IMR-90 (cell line): ENCODE measurements at regions not wholly inside any gene's neighbourhood (a gene's known extent, or its start where the extent isn't known, plus 50 kb on each side); places are given as distances from the start of the nearest gene placed in this dataset.

ENCODE experiments used
- ATAC-seq: fragments of 200-7000 bp; cut with Tn5 transposase; 2 replicates; pipeline ENCODE4 v1.9.1; 2020; ENCODE audit warnings: low read depth, mild to moderate bottlenecking, moderate library complexity
- BruUV-seq: library from RNA; stranded (reverse); fragments of 400-500 nt; replicated peaks from 2 replicates; lab custom pipeline; 2021; lab: Mats Ljungman, UMichigan
- CTCF ChIA-PET: fragments of 300-600 bp; formaldehyde crosslinking; extraction: SDS; loops from one replicate; lab custom pipeline; 2021; ENCODE audit warnings: antibody characterized with exemption; lab: Yijun Ruan, JAX
- POLR2A ChIA-PET: fragments of 300-600 bp; sonication (Branson Sonifier 250); formaldehyde crosslinking; loops from one replicate; lab custom pipeline; 2022; ENCODE audit warnings: antibody characterized with exemption; ENCODE audit not compliant: unreplicated experiment; lab: Charles Lee
- DNase-seq: peaks from one replicate; pipeline ENCODE4 v3.0.0; 2013
- H2AFZ ChIP-seq: replicated peaks from 2 replicates; pipeline ENCODE3; 2013; ENCODE audit warnings: low read length, mild to moderate bottlenecking; ENCODE audit not compliant: poor library complexity
- H2AK5ac ChIP-seq: 2 replicates; pipeline ENCODE4 v1.6.1; 2013; ENCODE audit warnings: low read depth, low read length, inconsistent platforms
- H2AK9ac ChIP-seq: replicated peaks from 2 replicates; pipeline ENCODE3; 2013; ENCODE audit warnings: mild to moderate bottlenecking, low read depth, low read length, moderate library complexity; ENCODE audit not compliant: poor library complexity
- H2BK120ac ChIP-seq: 2 replicates; pipeline ENCODE4 v1.6.1; 2013; ENCODE audit warnings: low read depth, low read length, inconsistent platforms
- H2BK15ac ChIP-seq: 3 replicates; pipeline ENCODE4 v1.6.1; 2013; ENCODE audit warnings: low read depth, low read length, inconsistent platforms
- H2BK20ac ChIP-seq: 2 replicates; pipeline ENCODE4 v1.6.1; 2013; ENCODE audit warnings: low read depth, mild to moderate bottlenecking, inconsistent platforms, low read length, moderate library complexity
- H2BK5ac ChIP-seq: 2 replicates; pipeline ENCODE4 v1.6.1; 2013; ENCODE audit warnings: mild to moderate bottlenecking, low read depth, low read length, inconsistent platforms; ENCODE audit not compliant: poor library complexity, severe bottlenecking
- H3K14ac ChIP-seq: replicated peaks from 2 replicates; pipeline ENCODE4 v1.6.1; 2013; ENCODE audit warnings: low read depth, low read length, inconsistent platforms
- H3K18ac ChIP-seq: 2 replicates; pipeline ENCODE4 v1.6.1; 2013; ENCODE audit warnings: low read depth, low read length, control low read depth
- H3K23ac ChIP-seq: 2 replicates; pipeline ENCODE4 v1.6.1; 2013; ENCODE audit warnings: low read depth, low read length, inconsistent platforms
- H3K27ac ChIP-seq: 2 replicates; pipeline ENCODE4 v1.5.1; 2013; ENCODE audit warnings: mild to moderate bottlenecking, control low read depth, low read length; ENCODE audit not compliant: insufficient read depth
- H3K27me3 ChIP-seq: 2 replicates; pipeline ENCODE4 v1.6.1; 2013; ENCODE audit warnings: low read length; ENCODE audit not compliant: control insufficient read depth, insufficient read depth
- H3K36me3 ChIP-seq: 2 replicates; pipeline ENCODE4 v1.6.1; 2013; ENCODE audit warnings: low read length, mixed read lengths; ENCODE audit not compliant: control insufficient read depth, insufficient read depth
- H3K4ac ChIP-seq: 2 replicates; pipeline ENCODE4 v1.6.1; 2013; ENCODE audit warnings: low read depth, low read length, inconsistent platforms
- H3K4me1 ChIP-seq: 2 replicates; pipeline ENCODE4 v1.6.1; 2013; ENCODE audit warnings: low read length, mixed read lengths; ENCODE audit not compliant: control insufficient read depth, insufficient read depth
- H3K4me2 ChIP-seq: 2 replicates; pipeline ENCODE4 v1.6.1; 2013; ENCODE audit warnings: low read depth, mild to moderate bottlenecking, control low read depth, low read length, moderate library complexity
- H3K4me3 ChIP-seq: 2 replicates; pipeline ENCODE4 v1.5.1; 2013; ENCODE audit warnings: low read depth, mild to moderate bottlenecking, control low read depth, low read length, moderate library complexity; ENCODE audit not compliant: insufficient read depth
- H3K56ac ChIP-seq: 2 replicates; pipeline ENCODE4 v1.6.1; 2013; ENCODE audit warnings: low read length, inconsistent platforms; ENCODE audit not compliant: insufficient read depth; ENCODE audit errors: extremely low read depth
- H3K79me1 ChIP-seq, 2 experiments: 2 replicates each; pipeline ENCODE4 v1.6.1; 2013; ENCODE audit warnings: low read length in 2 of 2, inconsistent platforms in 1 of 2, low read depth in 1 of 2
- H3K9ac ChIP-seq: 2 replicates; pipeline ENCODE4 v1.6.1; 2013; ENCODE audit warnings: low read depth, low read length, control low read depth
- H3K9me1 ChIP-seq: 2 replicates; pipeline ENCODE4 v1.6.1; 2013; ENCODE audit warnings: low read length, inconsistent platforms; ENCODE audit not compliant: insufficient read depth
- H3K9me3 ChIP-seq: 2 replicates; pipeline ENCODE4 v1.6.1; 2013; ENCODE audit warnings: low read length; ENCODE audit not compliant: control insufficient read depth, insufficient read depth
- H4K20me1 ChIP-seq: 2 replicates; pipeline ENCODE4 v1.6.1; 2013; ENCODE audit warnings: low read length, inconsistent platforms; ENCODE audit not compliant: insufficient read depth
- H4K5ac ChIP-seq: 2 replicates; pipeline ENCODE4 v1.6.1; 2013; ENCODE audit warnings: mild to moderate bottlenecking, low read depth, low read length, control low read depth
- H4K8ac ChIP-seq, 2 experiments: 2 replicates each; pipeline ENCODE4 v1.6.1; 2013; ENCODE audit warnings: low read depth in 2 of 2, low read length in 2 of 2, control low read depth in 1 of 2, inconsistent platforms in 1 of 2
- H4K91ac ChIP-seq: 2 replicates; pipeline ENCODE4 v1.6.1; 2013; ENCODE audit warnings: low read depth, low read length, inconsistent platforms; ENCODE audit not compliant: insufficient read depth
- CEBPB ChIP-seq: IDR thresholded peaks from 2 replicates; pipeline ENCODE4 v1.6.1; 2012; ENCODE audit warnings: low read depth, low read length, improper control_type of control experiment
- CTCF ChIP-seq: conservative IDR thresholded peaks from 2 replicates; pipeline ENCODE4 v1.5.1; 2012; ENCODE audit warnings: mild to moderate bottlenecking, low read depth, low read length, improper control_type of control experiment
- ELK1 ChIP-seq: fragments of 150-350 bp; IDR thresholded peaks from 2 replicates; pipeline ENCODE4 v1.6.1; 2016; ENCODE audit warnings: low read depth, mild to moderate bottlenecking, low read length, moderate library complexity, borderline replicate concordance
- FOS ChIP-seq: fragments of 150-350 bp; IDR thresholded peaks from 2 replicates; pipeline ENCODE4 v1.6.1; 2016; ENCODE audit warnings: low read depth, low read length
- MAFK ChIP-seq: IDR thresholded peaks from 2 replicates; pipeline ENCODE4 v1.6.1; 2012; ENCODE audit warnings: low read depth, low read length, improper control_type of control experiment
- MXI1 ChIP-seq: IDR thresholded peaks from 2 replicates; pipeline ENCODE4 v1.6.1; 2012; ENCODE audit warnings: low read depth, mild to moderate bottlenecking, low read length, moderate library complexity, borderline replicate concordance
- NFE2L2 ChIP-seq: fragments of 150-350 bp; IDR thresholded peaks from 2 replicates; pipeline ENCODE4 v1.6.1; 2016; ENCODE audit warnings: low read depth, mild to moderate bottlenecking, low read length
- POLR2A ChIP-seq: IDR thresholded peaks from 2 replicates; pipeline ENCODE4 v1.6.1; 2012; ENCODE audit warnings: mild to moderate bottlenecking, low read depth, low read length
- RAD21 ChIP-seq: IDR thresholded peaks from 2 replicates; pipeline ENCODE4 v1.6.1; 2012; ENCODE audit warnings: low read length, improper control_type of control experiment
- SMC3 ChIP-seq: fragments of 150-350 bp; IDR thresholded peaks from 2 replicates; pipeline ENCODE4 v1.6.1; 2016; ENCODE audit warnings: low read depth, mild to moderate bottlenecking, antibody characterized with exemption, low read length, moderate library complexity
- WGBS, 2 experiments: methylation state at CpG; one replicate each; pipeline versions ENCODE4 v1.1.5 to v1.1.7; 2013; ENCODE audit warnings: missing lambda C conversion rate in 2 of 2; ENCODE audit not compliant: insufficient read length in 1 of 2; ENCODE audit errors: extremely low coverage in 2 of 2; 5-methylcytosine and 5-hydroxymethylcytosine counted together
- dilution Hi-C: fragments of 300-500 bp; cut with HindIII; formaldehyde crosslinking; loops from one replicate; pipeline ENCODE4 v1.14.3; 2018; ENCODE audit warnings: low sequenced_read_pairs; ENCODE audit not compliant: unreplicated experiment
- in situ Hi-C: fragments of 300-500 bp; cut with MboI; formaldehyde crosslinking; loops from 3 replicates; pipeline ENCODE4 v1.14.3; 2019; ENCODE audit warnings: low sequenced_read_pairs, inconsistent platforms, mixed read lengths
- intact Hi-C: fragments of 100-400 bp; cut with micrococcal nuclease; formaldehyde crosslinking; loops from 2 replicates; pipeline ENCODE4 v1.10.0; 2022

- H3K9me1 ChIP-seq, result no peaks in the 10 kb centered on the region
- H3K27me3 ChIP-seq, result peaks cover 1% of the 10 kb centered on the region
- no peak overlapping the region for H2AK5ac ChIP-seq
- in situ Hi-C loops, result no loop called here
- no peak overlapping the region for H3K4me2 ChIP-seq
- intact Hi-C loops, result no loop called here
- H2BK20ac ChIP-seq, result no peak overlapping the region
- WGBS, 2 experiments, result no CpG with 5 or more reads among the region's 7 CpGs
- no peak overlapping the region for H2BK15ac ChIP-seq
- no peak overlapping the region for H3K4me3 ChIP-seq
- no peak for DNase-seq
- H3K79me1 ChIP-seq, result no peaks in the 10 kb centered on the region
- no peak overlapping the region for H3K4ac ChIP-seq
- no peak overlapping the region for H2BK120ac ChIP-seq
- H3K56ac ChIP-seq, result no peak overlapping the region
- H3K4me1 ChIP-seq, result no peaks in the 10 kb centered on the region
- no peak overlapping the region for H3K9ac ChIP-seq
- dilution Hi-C loops, result no loop called here
- H4K20me1 ChIP-seq, result no peaks in the 10 kb centered on the region
- no peak overlapping the region for H4K8ac ChIP-seq
- H3K23ac ChIP-seq, result no peak overlapping the region
- no peak overlapping the region for H2BK5ac ChIP-seq
- H4K91ac ChIP-seq, result no peak overlapping the region
- no peak overlapping the region for H3K27ac ChIP-seq
- H3K36me3 ChIP-seq, result no peaks in the 10 kb centered on the region
- POLR2A ChIA-PET, result no interaction called here
- no peak for ATAC-seq
- BruUV-seq, result no TSS peak
- H2AFZ ChIP-seq, result no peak overlapping the region
- no peak overlapping the region for H2AK9ac ChIP-seq
- TF ChIP-seq FOS (no peak), CTCF (no peak), SMC3 (no peak), RAD21 (no peak), MAFK (no peak), ELK1 (no peak), CEBPB (no peak), MXI1 (no peak), POLR2A (no peak), NFE2L2 (no peak)
- no peak overlapping the region for H3K14ac ChIP-seq
- no peak overlapping the region for H4K5ac ChIP-seq
- no peak overlapping the region for H3K18ac ChIP-seq
- CTCF ChIA-PET, result no interaction called here
- H3K9me3 ChIP-seq, result no peaks in the 10 kb centered on the region; the same call in 1 of the 2 replicates
Measured at GRCh38 chrX:113828470-113828869, 755.4 kb upstream of the HTR2C start.
